Dedifferentiated amniotic fluid mesenchymal stem cell (primary cell): ENCODE measurements at regions not wholly inside any gene's neighbourhood (a gene's known extent, or its start where the extent isn't known, plus 50 kb on each side); places are given as distances from the start of the nearest gene placed in this dataset.
"Not testable (repeated sequence)": the region's sequence is repeated elsewhere in the genome, so short reads cannot be mapped to it uniquely, and the experiment has no call there.

Experiments used
- DNase-seq: peaks from one replicate; pipeline ENCODE4 v3.0.0-alpha.2; 2016; ENCODE audit errors: extremely low spot score

GRCh38 chr11:95650276-95650675 lies 139.3 kb downstream of the FAM76B start:
- no peak for DNase-seq

- no peak for DNase-seq
These were observed 141.7 kb downstream of the FAM76B start for GRCh38 chr11:95647871-95648270.

DNA sequence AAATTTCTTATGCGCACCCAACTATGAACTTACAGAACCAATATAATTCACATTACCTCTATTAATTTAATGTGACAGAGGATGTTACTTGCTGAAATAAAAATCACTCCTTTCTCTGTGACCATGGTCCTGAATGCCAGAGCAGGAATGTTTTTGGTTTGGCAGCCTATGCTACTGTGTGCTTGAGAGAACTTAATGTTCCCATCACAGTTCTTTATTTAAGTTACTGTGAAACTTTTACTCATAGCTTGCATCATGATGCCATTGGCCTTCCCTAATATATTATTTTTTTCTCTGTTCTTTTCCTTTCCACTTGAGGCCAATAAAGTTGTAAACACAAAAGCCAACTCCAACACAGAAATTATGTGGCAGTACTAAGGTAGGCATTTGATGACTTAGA lies 142.2 kb downstream of the FAM76B start:
- peak; percentile 32 for DNase-seq

GRCh38 chr11:95641495-95641894 lies 148.1 kb downstream of the FAM76B start:
- DNase-seq, result no peak

GRCh38 chr11:95638501-95638900 lies 151.1 kb downstream of the FAM76B start:
- no peak for DNase-seq

GRCh38 chr11:95625164-95625900 lies 164.2 kb downstream of the FAM76B start:
- no peak for DNase-seq

GRCh38 chr11:95616256-95616804 lies 173.3 kb downstream of the FAM76B start:
- DNase-seq, result no peak

DNA sequence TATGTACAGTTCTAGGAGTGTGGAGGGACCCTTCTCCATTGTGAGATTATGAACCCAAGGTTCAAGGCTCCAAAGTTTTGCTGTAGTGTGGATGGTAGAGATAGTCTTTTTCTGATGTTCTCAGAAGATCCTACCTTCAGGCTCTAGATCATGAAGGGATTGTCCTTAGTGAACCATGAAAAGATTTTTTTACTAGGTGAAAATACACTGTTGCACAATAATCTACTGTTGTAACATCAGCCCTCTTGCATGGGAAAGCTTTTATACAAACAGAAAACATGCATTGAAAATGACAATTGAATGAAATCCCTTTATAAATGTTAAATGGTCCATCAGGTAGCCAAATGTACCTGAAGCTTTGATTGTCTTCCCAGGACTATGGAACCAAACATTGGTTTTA lies 177.8 kb downstream of the FAM76B start:
- DNase-seq, result no peak

- not testable (repeated sequence) for DNase-seq
These were observed 179.4 kb downstream of the FAM76B start for GRCh38 chr11:95610185-95610584.

DNA sequence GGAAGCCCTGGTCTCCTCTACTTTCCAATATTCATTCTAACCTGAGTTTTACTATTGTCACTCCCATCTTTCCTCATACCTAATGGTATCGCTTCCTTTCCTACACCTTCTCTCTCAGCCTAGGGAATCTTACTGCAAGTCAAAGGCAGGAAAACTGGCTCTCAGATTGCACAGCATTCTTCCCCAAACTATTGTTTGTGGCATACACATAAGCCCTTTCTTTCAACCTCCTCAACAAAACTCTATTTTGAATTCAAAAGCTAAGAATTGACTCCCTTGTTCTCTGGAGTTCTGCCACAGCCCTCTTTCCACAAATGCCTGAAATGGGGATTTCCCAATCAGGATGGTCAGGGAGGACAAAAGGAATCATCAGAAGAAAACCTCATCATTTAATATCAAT lies 181.5 kb downstream of the FAM76B start:
- no peak for DNase-seq

GRCh38 chr11:95606824-95607223 lies 182.8 kb downstream of the FAM76B start:
- DNase-seq, result no peak

DNA sequence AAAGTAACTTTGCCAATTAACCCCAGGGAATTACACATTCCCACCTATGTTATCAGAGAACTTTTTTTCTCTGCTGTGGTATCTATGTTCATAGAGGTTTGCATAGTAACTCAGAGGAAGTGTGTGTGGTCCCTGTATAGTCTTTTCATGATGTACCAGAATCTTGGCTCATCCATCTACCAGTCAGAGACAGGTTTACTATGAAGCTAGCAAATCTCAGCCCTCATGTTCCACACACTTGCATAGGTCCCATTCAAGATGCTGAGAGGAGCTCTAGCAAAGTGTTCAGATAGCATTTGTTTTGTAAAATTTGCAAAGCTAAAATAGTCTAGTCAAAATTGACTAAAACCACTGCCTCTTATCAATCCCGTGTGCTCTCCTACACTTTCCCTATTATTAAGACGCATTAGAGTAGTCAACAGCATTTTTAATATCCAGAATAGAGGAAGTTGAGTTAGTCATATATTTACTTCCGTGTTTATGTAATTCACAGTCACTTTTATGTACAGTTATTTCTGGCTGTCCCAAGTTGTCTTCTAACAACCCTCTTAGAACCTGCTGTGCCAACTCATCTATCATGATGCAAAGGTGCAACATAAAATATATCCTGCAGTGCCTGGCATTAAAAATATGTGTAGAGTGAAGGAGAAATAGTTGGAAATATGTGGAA lies 184.2 kb downstream of the FAM76B start:
- no peak for DNase-seq

- DNase-seq, result no peak
These were observed 189.5 kb downstream of the FAM76B start for GRCh38 chr11:95599959-95600586.

GRCh38 chr11:95595973-95596489 lies 193.6 kb downstream of the FAM76B start:
- peak; percentile 30 for DNase-seq

- DNase-seq, result no peak
These were observed 194.0 kb downstream of the FAM76B start for GRCh38 chr11:95595541-95595940.

- no peak for DNase-seq
These were observed 196.5 kb downstream of the FAM76B start for GRCh38 chr11:95593111-95593510.

DNA sequence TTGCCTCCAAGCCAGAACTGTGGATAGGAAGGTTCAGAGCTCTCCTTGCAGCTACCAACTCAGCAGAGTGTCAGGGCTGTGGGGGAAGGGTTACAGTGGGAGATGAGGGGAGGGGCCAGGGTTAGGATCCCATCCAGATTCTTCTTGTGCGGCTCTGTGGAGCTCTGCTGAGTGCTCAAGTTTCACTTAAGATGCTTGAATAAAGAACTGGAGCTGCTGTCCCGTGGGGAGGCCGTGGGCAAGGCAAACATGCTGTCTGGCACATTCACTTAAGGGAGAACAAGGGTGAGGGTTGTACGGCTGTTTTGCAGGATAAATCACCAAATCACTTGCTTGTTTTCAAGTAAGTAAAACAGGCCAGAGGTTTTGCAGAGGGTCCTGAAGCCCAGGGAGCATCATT lies 197.1 kb downstream of the FAM76B start:
- DNase-seq, result peak; percentile 51

- DNase-seq, result no peak
These were observed 199.5 kb downstream of the FAM76B start for GRCh38 chr11:95589893-95590612.

GRCh38 chr11:95588821-95589220 lies 200.8 kb downstream of the FAM76B start:
- DNase-seq, result no peak

DNA sequence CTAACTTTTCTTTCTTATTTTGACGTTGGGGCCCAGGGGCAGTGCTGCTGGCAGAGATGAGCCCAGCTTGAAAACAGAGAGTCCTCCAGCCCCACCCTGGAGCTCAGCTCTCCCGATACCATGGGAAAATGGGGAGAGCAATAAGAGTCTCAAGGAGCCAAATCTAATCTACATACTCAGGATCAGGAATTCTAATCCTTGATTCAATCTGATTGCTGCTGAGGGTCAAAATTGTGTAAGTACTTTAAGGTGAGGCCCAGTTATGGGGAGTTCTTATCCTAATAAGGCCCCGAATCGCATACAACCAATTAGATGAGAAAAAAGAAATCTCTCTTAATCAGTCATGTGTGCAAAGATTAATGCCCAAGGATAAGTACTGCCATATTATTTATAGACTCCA lies 202.9 kb downstream of the FAM76B start:
- DNase-seq, result no peak

DNA sequence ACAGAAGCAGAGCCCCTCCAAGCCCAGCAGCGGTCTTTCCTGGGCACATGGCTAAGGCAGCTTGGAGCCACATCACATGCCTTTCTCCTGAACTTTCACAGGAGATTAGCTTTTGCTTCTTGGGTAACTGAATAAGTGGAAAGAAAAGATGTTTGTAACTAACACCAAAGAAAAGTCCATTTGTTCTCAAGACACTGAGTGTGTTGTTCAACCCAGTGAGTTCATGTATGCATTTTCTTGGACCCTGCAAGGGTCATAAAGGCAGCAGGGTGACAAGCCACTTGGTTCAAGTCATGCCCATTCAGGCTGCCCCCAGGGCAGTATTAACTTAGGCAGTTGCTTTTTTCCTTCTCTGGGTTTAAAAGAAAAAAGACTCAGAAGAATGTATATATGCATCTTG lies 203.4 kb downstream of the FAM76B start:
- no peak for DNase-seq

DNA sequence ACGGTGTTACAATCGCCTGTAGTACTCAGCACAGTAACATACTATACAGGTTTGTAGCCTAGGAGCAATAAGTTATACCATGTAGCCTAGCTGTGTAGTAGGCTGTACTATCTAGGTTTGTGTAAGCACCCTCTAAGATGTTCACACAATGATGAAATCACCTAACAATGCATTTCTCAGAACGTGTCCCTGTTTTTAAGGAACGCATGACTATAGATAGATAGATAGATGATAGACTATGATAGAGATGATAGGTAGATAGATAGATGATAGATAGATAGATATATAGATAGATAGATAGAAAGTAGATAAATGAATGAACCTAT lies 203.9 kb downstream of the FAM76B start:
- DNase-seq, result no peak
